MCF 10A (cell line): ENCODE measurements at regions not wholly inside any gene's neighbourhood (a gene's known extent, or its start where the extent isn't known, plus 50 kb on each side); places are given as distances from the start of the nearest gene placed in this dataset.

Source experiments
- BruUV-seq: library from RNA; stranded (reverse); fragments of 400-500 nt; replicated peaks from 2 replicates; lab custom pipeline; 2021; lab: Mats Ljungman, UMichigan
- CTCF ChIA-PET: fragments of 300-600 bp; sonication (Branson Sonifier 250); formaldehyde crosslinking; extraction: SDS; loops from one replicate; lab custom pipeline; 2021; ENCODE audit warnings: antibody characterized with exemption, inconsistent platforms; lab: Yijun Ruan, JAX
- POLR2A ChIA-PET: fragments of 300-600, 350-650 bp; sonication (Branson Sonifier 250); formaldehyde crosslinking; extraction: SDS; loops from one replicate; lab custom pipeline; 2020; ENCODE audit warnings: antibody characterized with exemption, inconsistent platforms; lab: Yijun Ruan, JAX
- DNase-seq: peaks from one replicate; pipeline ENCODE4 v3.0.0-alpha.2; 2018; ENCODE audit not compliant: unreplicated experiment
- H3K27ac Mint-ChIP-seq: one replicate; pipeline ENCODE4 v1.8.0; 2022; ENCODE audit warnings: mild to moderate bottlenecking, low read depth, mixed read lengths; ENCODE audit not compliant: unreplicated experiment
- H3K27me3 Mint-ChIP-seq: one replicate; pipeline ENCODE4 v1.8.0; 2022; ENCODE audit warnings: mixed read lengths; ENCODE audit not compliant: insufficient read depth, unreplicated experiment
- H3K36me3 Mint-ChIP-seq: one replicate; pipeline ENCODE4 v1.8.0; 2022; ENCODE audit warnings: mild to moderate bottlenecking, moderate library complexity, mixed read lengths; ENCODE audit not compliant: insufficient read depth, unreplicated experiment
- H3K4me1 Mint-ChIP-seq: one replicate; pipeline ENCODE4 v1.8.0; 2022; ENCODE audit warnings: mixed read lengths; ENCODE audit not compliant: insufficient read depth, unreplicated experiment
- H3K4me3 Mint-ChIP-seq: one replicate; pipeline ENCODE4 v1.8.0; 2022; ENCODE audit warnings: mild to moderate bottlenecking, moderate library complexity, mixed read lengths; ENCODE audit not compliant: unreplicated experiment
- H3K9me3 Mint-ChIP-seq: one replicate; pipeline ENCODE4 v1.8.0; 2022; ENCODE audit warnings: mixed read lengths; ENCODE audit not compliant: unreplicated experiment
- CTCF ChIP-seq: fragments of 200-600 bp; IDR thresholded peaks from one replicate; pipeline ENCODE4 v1.8.0; 2022; ENCODE audit warnings: antibody characterized with exemption, mild to moderate bottlenecking; ENCODE audit not compliant: unreplicated experiment
- intact Hi-C: fragments of 100-400 bp; cut with micrococcal nuclease; formaldehyde crosslinking; loops from 2 replicates; pipeline ENCODE4 v1.14.1; 2022

- no peak for TF ChIP-seq CTCF
- intact Hi-C loops, result no loop called here
- Mint-ChIP-seq H3K27me3 (no peaks in the 10 kb centered on the region), H3K36me3 (no peaks in the 10 kb centered on the region), H3K4me1 (no peaks in the 10 kb centered on the region), H3K9me3 (peaks cover 6% of the 10 kb centered on the region), H3K27ac (no peak overlapping the region), H3K4me3 (no peak overlapping the region)
- BruUV-seq, result no TSS peak
- ChIA-PET POLR2A (interaction anchor here (0.7 kb wide), 1 partner anchor 128 kb away, joined by 3 read pairs; no protein-coding TSS in a partner anchor), CTCF (no interaction called here)
- peak; percentile 10 for DNase-seq
These were observed 72.8 kb upstream of the FANCL start for GRCh38 chr2:58313926-58314325.

- no peak for DNase-seq
- intact Hi-C loops, result no loop called here
- H3K9me3 Mint-ChIP-seq, result no peaks in the 10 kb centered on the region
- POLR2A ChIA-PET, result no interaction called here
- no peak for TF ChIP-seq CTCF
- H3K27me3 Mint-ChIP-seq, result no peaks in the 10 kb centered on the region
- no peaks in the 10 kb centered on the region for H3K4me1 Mint-ChIP-seq
- CTCF ChIA-PET, result interaction anchor here (0.7 kb wide), 1 partner anchor 549 kb away, joined by 3 read pairs; no protein-coding TSS in a partner anchor
- no peak overlapping the region for H3K27ac Mint-ChIP-seq
- H3K4me3 Mint-ChIP-seq, result no peak overlapping the region
- no TSS peak for BruUV-seq
- no peaks in the 10 kb centered on the region for H3K36me3 Mint-ChIP-seq
These were observed 67.3 kb upstream of the FANCL start for GRCh38 chr2:58308435-58308834.

- no peak overlapping the region for H3K27ac Mint-ChIP-seq
- TF ChIP-seq CTCF, result no peak
- CTCF ChIA-PET, result no interaction called here
- H3K36me3 Mint-ChIP-seq, result no peaks in the 10 kb centered on the region
- H3K9me3 Mint-ChIP-seq, result no peaks in the 10 kb centered on the region
- no peak overlapping the region for H3K4me3 Mint-ChIP-seq
- POLR2A ChIA-PET, result no interaction called here
- no peaks in the 10 kb centered on the region for H3K27me3 Mint-ChIP-seq
- BruUV-seq, result no TSS peak
- intact Hi-C loops, result no loop called here
- no peaks in the 10 kb centered on the region for H3K4me1 Mint-ChIP-seq
- DNase-seq, result no peak
These were observed 63.7 kb upstream of the FANCL start for GRCh38 chr2:58304843-58305242.

- no peak overlapping the region for H3K4me3 Mint-ChIP-seq
- H3K27ac Mint-ChIP-seq, result no peak overlapping the region
- TF ChIP-seq CTCF, result no peak
- intact Hi-C loops, result no loop called here
- POLR2A ChIA-PET, result no interaction called here
- CTCF ChIA-PET, result interaction anchor here (0.6 kb wide), 1 partner anchor 95 kb away, joined by 4 read pairs; no protein-coding TSS in a partner anchor
- DNase-seq, result no peak
- H3K36me3 Mint-ChIP-seq, result no peaks in the 10 kb centered on the region
- no peaks in the 10 kb centered on the region for H3K27me3 Mint-ChIP-seq
- H3K4me1 Mint-ChIP-seq, result no peaks in the 10 kb centered on the region
- H3K9me3 Mint-ChIP-seq, result no peaks in the 10 kb centered on the region
- BruUV-seq, result no TSS peak
These were observed 58.0 kb upstream of the FANCL start for GRCh38 chr2:58299123-58299522.
